GM12878 (cell line): ENCODE measurements at regions not wholly inside any gene's neighbourhood (a gene's known extent, or its start where the extent isn't known, plus 50 kb on each side); places are given as distances from the start of the nearest gene placed in this dataset.

Experiments used
- BCL3 ChIP-seq: IDR thresholded peaks from 2 replicates; pipeline ENCODE4 v1.6.1; 2011; ENCODE audit warnings: borderline replicate concordance, low read depth, mild to moderate bottlenecking, moderate library complexity, low read length; ENCODE audit not compliant: insufficient read depth, poor library complexity, severe bottlenecking
- CTCF ChIP-seq, 3 experiments: IDR thresholded peaks in 2 of 3; conservative IDR thresholded peaks in 1 of 3; 2 replicates each; pipeline ENCODE4 v1.5.1; 2011; ENCODE audit warnings: low read depth in 3 of 3, low read length in 3 of 3, mild to moderate bottlenecking in 3 of 3, control low read depth in 2 of 3, moderate library complexity in 2 of 3, inconsistent platforms in 1 of 3, mixed read lengths in 1 of 3; ENCODE audit not compliant: control insufficient read depth in 2 of 3, insufficient read depth in 1 of 3; ENCODE audit errors: extremely low read depth in 1 of 3
- ELK1 ChIP-seq: IDR thresholded peaks from 2 replicates; pipeline ENCODE4 v1.6.1; 2012; ENCODE audit warnings: low read depth, low read length, improper control_type of control experiment
- EZH2 ChIP-seq: IDR thresholded peaks from 2 replicates; pipeline ENCODE4 v1.6.1; 2012; ENCODE audit warnings: low read depth, mild to moderate bottlenecking, control low read depth, inconsistent platforms, low read length, borderline replicate concordance; ENCODE audit not compliant: control insufficient read depth
- JUNB ChIP-seq: IDR thresholded peaks from 2 replicates; pipeline ENCODE4 v1.6.1; 2016; ENCODE audit warnings: antibody characterized with exemption, mild to moderate bottlenecking
- JUND ChIP-seq: IDR thresholded peaks from 2 replicates; pipeline ENCODE4 v1.6.1; 2012; ENCODE audit warnings: low read depth, mild to moderate bottlenecking, low read length, improper control_type of control experiment, moderate library complexity
- MEF2A ChIP-seq: IDR thresholded peaks from 2 replicates; pipeline ENCODE4 v1.6.1; 2011; ENCODE audit warnings: low read depth, mild to moderate bottlenecking, low read length, moderate library complexity; ENCODE audit not compliant: insufficient read depth
- POLR2AphosphoS5 ChIP-seq: IDR thresholded peaks from 2 replicates; pipeline ENCODE4 v1.6.1; 2011; ENCODE audit warnings: mild to moderate bottlenecking, low read length, inconsistent platforms
- RAD21 ChIP-seq: IDR thresholded peaks from 2 replicates; pipeline ENCODE4 v1.6.1; 2011; ENCODE audit warnings: mild to moderate bottlenecking, low read depth, low read length, moderate library complexity; ENCODE audit not compliant: insufficient read depth
- REST ChIP-seq: IDR thresholded peaks from 2 replicates; pipeline ENCODE4 v1.6.1; 2012; ENCODE audit warnings: mild to moderate bottlenecking, low read depth, low read length
- RFX5 ChIP-seq: IDR thresholded peaks from 2 replicates; pipeline ENCODE4 v1.6.1; 2011; ENCODE audit warnings: low read depth, low read length, improper control_type of control experiment
- SPI1 ChIP-seq: IDR thresholded peaks from 2 replicates; pipeline ENCODE4 v1.6.1; 2011; ENCODE audit warnings: low read depth, mild to moderate bottlenecking, low read length, moderate library complexity, borderline replicate concordance; ENCODE audit not compliant: insufficient read depth
- USF1 ChIP-seq: IDR thresholded peaks from 2 replicates; pipeline ENCODE4 v1.6.1; 2011; ENCODE audit warnings: borderline replicate concordance, low read depth, mild to moderate bottlenecking, moderate library complexity, mixed read lengths, low read length; ENCODE audit not compliant: insufficient read depth; ENCODE audit errors: extremely low read length

GRCh38 chr6:4398791-4399190, 263.4 kb upstream of the ECI2 start:
- no peak for TF ChIP-seq RFX5
- TF ChIP-seq JUNB, result no peak
- no peak for TF ChIP-seq MEF2A
- no peak for TF ChIP-seq RAD21
- TF ChIP-seq USF1, result no peak
- no peak for TF ChIP-seq JUND
- TF ChIP-seq REST, result no peak
- TF ChIP-seq POLR2AphosphoS5, result no peak
- TF ChIP-seq CTCF (IDR thresholded peaks at IDR 0.05 in 2 of 3, conservative IDR thresholded peaks at IDR 0.05 in 1 of 3; ENCODE audit: control insufficient read depth in 2 of 3, extremely low read depth in 1 of 3, insufficient read depth in 1 of 3, low read depth in 3 of 3, low read length in 3 of 3), result no peak
- TF ChIP-seq ELK1, result no peak
- no peak for TF ChIP-seq SPI1
- TF ChIP-seq BCL3, result no peak
- no peak for TF ChIP-seq EZH2
